ENCODE measurements at regions not wholly inside any gene's neighbourhood (a gene's known extent, or its start where the extent isn't known, plus 50 kb on each side); places are given as distances from the start of the nearest gene placed in this dataset.
"Not testable (repeated sequence)": the region's sequence is repeated elsewhere in the genome, so short reads cannot be mapped to it uniquely, and the experiment has no call there.

- Histone ChIP-seq H3K4me1 (no peaks in the 10 kb centered on the region), H3K9me3 (peaks cover 3 to 20% of the 10 kb centered on the region in 2 donors), H3K27me3 (no peaks in the 10 kb centered on the region), H3K36me3 (no peaks in the 10 kb centered on the region), H3K27ac (no peak overlapping the region), H3K4me3 (no peak overlapping the region)
- TF ChIP-seq CTCF (IDR thresholded peaks at IDR 0.05) = no peak
- intact Hi-C loops (cut with DNase I) = no loop called here
- no peak for DNase-seq (ENCODE audit: low spot score in 2 of 2)
Observed at GRCh38 chr10:52583336-52583735, 189.2 kb downstream of the MBL2 start.

- Histone ChIP-seq H3K4me1 (no peaks in the 10 kb centered on the region), H3K27me3 (no peaks in the 10 kb centered on the region), H3K27ac (no peak overlapping the region), H3K9me3 (peaks cover 3 to 20% of the 10 kb centered on the region in 2 donors), H3K36me3 (no peaks in the 10 kb centered on the region), H3K4me3 (no peak overlapping the region)
- intact Hi-C loops (cut with DNase I) = no loop called here
- no peak for TF ChIP-seq CTCF (IDR thresholded peaks at IDR 0.05)
- DNase-seq (ENCODE audit: low spot score in 2 of 2) = no peak
Observed at GRCh38 chr10:52586710-52587109, 185.9 kb downstream of the MBL2 start.

DNA sequence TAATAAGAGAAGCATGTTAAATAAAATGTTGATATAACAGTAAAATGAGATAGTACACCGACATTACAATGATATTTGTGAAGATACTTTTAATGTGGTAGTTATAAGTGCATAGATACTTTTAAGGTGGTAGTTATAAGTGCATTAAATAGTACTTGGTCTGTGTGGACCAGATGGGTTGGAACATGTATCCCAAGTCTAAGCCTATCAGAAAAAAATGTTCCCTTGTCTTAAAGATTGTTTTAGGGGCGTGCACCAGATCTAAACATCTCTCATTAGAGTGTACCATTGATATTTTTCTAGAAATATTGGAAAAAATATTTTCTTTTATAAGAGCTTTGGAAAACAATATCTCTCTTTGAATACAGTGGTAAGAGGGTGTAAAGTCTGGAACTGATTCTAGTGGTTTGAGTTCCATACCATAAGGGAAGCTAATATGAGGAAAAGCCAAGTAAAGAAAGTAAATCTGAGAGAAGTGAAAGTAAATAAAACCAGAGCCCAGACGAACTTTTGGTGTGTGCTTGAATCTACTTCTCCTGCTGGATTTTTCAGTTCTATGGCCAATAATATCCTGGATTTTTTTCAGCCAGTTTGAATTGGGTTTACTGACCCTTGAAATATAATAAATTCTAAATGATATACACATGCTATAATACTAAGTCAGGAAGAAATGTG lies 175.3 kb downstream of the MBL2 start:
- H3K4me3 ChIP-seq = no peak overlapping the region
- no peak for DNase-seq (ENCODE audit: low spot score in 2 of 2)
- H3K27me3 ChIP-seq = no peaks in the 10 kb centered on the region
- intact Hi-C loops (cut with DNase I) = no loop called here
- H3K4me1 ChIP-seq = no peaks in the 10 kb centered on the region
- TF ChIP-seq CTCF (IDR thresholded peaks at IDR 0.05) = no peak
- H3K27ac ChIP-seq = no peak overlapping the region
- no peaks in the 10 kb centered on the region for H3K36me3 ChIP-seq
- H3K9me3 ChIP-seq = no peaks in the 10 kb centered on the region

GRCh38 chr10:52598936-52599335 lies 173.6 kb downstream of the MBL2 start:
- H3K27ac ChIP-seq = no peak overlapping the region
- H3K27me3 ChIP-seq = no peaks in the 10 kb centered on the region
- TF ChIP-seq CTCF (IDR thresholded peaks at IDR 0.05) = no peak
- intact Hi-C loops (cut with DNase I) = no loop called here
- DNase-seq (ENCODE audit: low spot score in 2 of 2) = no peak
- no peak overlapping the region for H3K4me3 ChIP-seq
- H3K36me3 ChIP-seq = no peaks in the 10 kb centered on the region
- H3K9me3 ChIP-seq = no peaks in the 10 kb centered on the region
- no peaks in the 10 kb centered on the region for H3K4me1 ChIP-seq

DNA sequence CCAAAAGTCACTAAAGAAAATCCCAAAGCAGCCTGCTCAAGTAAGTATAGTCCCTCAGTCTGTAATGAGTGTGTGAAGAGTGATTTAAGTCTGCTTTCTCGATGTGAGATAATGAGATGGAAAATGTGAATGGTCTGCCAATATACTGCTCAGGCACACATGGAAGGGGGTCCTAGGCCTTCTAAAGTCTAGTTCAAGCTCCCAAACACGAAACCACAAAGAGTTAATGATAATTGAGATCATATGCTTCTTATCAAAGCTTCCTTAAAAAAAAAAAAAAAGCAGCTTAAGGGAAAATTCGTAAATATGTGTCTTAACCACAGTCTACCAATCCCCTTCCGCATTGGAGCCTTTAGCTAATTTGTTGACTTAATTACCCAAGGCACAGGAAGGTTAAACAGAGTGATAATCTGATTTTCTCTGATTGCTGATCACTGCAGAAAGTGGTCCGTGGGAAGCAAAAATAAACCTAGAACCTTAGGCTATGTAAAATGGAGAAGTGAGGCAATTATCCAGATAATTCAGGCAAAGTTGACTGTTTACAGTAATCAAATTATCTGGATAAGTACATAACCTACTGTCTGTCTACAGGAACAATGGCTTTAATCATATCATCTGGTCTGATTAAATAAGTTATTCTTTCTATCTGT lies 172.9 kb downstream of the MBL2 start:
- no peak overlapping the region for H3K4me3 ChIP-seq
- H3K27me3 ChIP-seq = no peaks in the 10 kb centered on the region
- no peak for TF ChIP-seq CTCF (IDR thresholded peaks at IDR 0.05)
- no peak for DNase-seq (ENCODE audit: low spot score in 2 of 2)
- no peaks in the 10 kb centered on the region for H3K9me3 ChIP-seq
- no peaks in the 10 kb centered on the region for H3K4me1 ChIP-seq
- intact Hi-C loops (cut with DNase I) = no loop called here
- H3K27ac ChIP-seq = no peak overlapping the region
- H3K36me3 ChIP-seq = no peaks in the 10 kb centered on the region

- DNase-seq (ENCODE audit: low spot score in 2 of 2); H3K9me3 ChIP-seq; intact Hi-C loops (cut with DNase I); H3K4me1 ChIP-seq; H3K4me3 ChIP-seq; H3K36me3 ChIP-seq; H3K27ac ChIP-seq; H3K27me3 ChIP-seq: not testable (repeated sequence)
Observed at GRCh38 chr10:52604131-52604530, 168.5 kb downstream of the MBL2 start.

Measured in ascending aorta (tissue), 2 donors.